ENCODE measurements at regions not wholly inside any gene's neighbourhood (a gene's known extent, or its start where the extent isn't known, plus 50 kb on each side); places are given as distances from the start of the nearest gene placed in this dataset.

DNA sequence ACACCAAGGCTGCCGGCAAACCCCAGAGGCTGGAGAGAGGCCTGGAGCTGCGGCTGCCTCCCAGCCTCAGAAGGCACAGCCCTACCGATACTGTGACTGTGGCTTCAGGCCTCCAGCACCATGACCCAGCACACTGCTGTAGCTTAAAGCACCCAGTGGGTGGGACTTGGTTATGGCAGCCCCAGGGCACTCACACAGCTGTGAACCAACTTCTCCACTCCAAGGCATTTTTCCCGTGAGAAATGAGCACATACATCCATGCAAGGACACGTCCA is 199.5 kb downstream of the NDUFA10 start:
- no peak for TF ChIP-seq SREBF1 (IDR thresholded peaks at IDR 0.05; ENCODE audit: low read length)
- no peak for TF ChIP-seq RCOR1 (conservative IDR thresholded peaks at IDR 0.05; ENCODE audit: low read depth, low read length)
- TF ChIP-seq CREM (IDR thresholded peaks at IDR 0.05; ENCODE audit: low read depth): no peak
- no peak for TF ChIP-seq HDAC6 (IDR thresholded peaks at IDR 0.05; ENCODE audit: unreplicated experiment)
- TF ChIP-seq NFIC (IDR thresholded peaks at IDR 0.05; ENCODE audit: low read depth, low read length): no peak
- no peak for TF ChIP-seq MTA3 (IDR thresholded peaks at IDR 0.05; ENCODE audit: borderline replicate concordance, low read length)
- TF ChIP-seq POLR2A (IDR thresholded peaks at IDR 0.05; ENCODE audit: low read depth, low read length): no peak
- TF ChIP-seq, protein P1, sequence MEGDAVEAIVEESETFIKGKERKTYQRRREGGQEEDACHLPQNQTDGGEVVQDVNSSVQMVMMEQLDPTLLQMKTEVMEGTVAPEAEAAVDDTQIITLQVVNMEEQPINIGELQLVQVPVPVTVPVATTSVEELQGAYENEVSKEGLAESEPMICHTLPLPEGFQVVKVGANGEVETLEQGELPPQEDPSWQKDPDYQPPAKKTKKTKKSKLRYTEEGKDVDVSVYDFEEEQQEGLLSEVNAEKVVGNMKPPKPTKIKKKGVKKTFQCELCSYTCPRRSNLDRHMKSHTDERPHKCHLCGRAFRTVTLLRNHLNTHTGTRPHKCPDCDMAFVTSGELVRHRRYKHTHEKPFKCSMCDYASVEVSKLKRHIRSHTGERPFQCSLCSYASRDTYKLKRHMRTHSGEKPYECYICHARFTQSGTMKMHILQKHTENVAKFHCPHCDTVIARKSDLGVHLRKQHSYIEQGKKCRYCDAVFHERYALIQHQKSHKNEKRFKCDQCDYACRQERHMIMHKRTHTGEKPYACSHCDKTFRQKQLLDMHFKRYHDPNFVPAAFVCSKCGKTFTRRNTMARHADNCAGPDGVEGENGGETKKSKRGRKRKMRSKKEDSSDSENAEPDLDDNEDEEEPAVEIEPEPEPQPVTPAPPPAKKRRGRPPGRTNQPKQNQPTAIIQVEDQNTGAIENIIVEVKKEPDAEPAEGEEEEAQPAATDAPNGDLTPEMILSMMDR (IDR thresholded peaks at IDR 0.05 in 2 of 3, conservative IDR thresholded peaks at IDR 0.05 in 1 of 3; ENCODE audit: control insufficient read depth in 2 of 3, extremely low read depth in 1 of 3, insufficient read depth in 1 of 3, low read depth in 3 of 3, low read length in 3 of 3): no peak
- TF ChIP-seq POU2F2 (IDR thresholded peaks at IDR 0.05; ENCODE audit: borderline replicate concordance, low read depth, low read length): no peak
- no peak for TF ChIP-seq ETV6 (conservative IDR thresholded peaks at IDR 0.05 in 1 of 2, IDR thresholded peaks at IDR 0.05 in 1 of 2; ENCODE audit: borderline replicate concordance in 1 of 2, low read depth in 1 of 2)
- TF ChIP-seq IRF3 (IDR thresholded peaks at IDR 0.05): no peak
- TF ChIP-seq SUZ12 (IDR thresholded peaks at IDR 0.05; ENCODE audit: unreplicated experiment): no peak

Measured in GM12878 (cell line).